DND-41 (cell line): ENCODE measurements at regions not wholly inside any gene's neighbourhood (a gene's known extent, or its start where the extent isn't known, plus 50 kb on each side); places are given as distances from the start of the nearest gene placed in this dataset.

Experiments used
- CTCF ChIP-seq: IDR thresholded peaks from 2 replicates; pipeline ENCODE4 v1.5.1; 2012; ENCODE audit warnings: borderline replicate concordance, low read length, moderate library complexity, mild to moderate bottlenecking; ENCODE audit not compliant: poor library complexity, severe bottlenecking; ENCODE audit errors: extremely low read depth
- EZH2 ChIP-seq: IDR thresholded peaks from 3 replicates; pipeline ENCODE4 v1.6.1; 2012; ENCODE audit warnings: borderline replicate concordance, low read depth, mild to moderate bottlenecking, moderate library complexity, low read length, inconsistent platforms; ENCODE audit not compliant: severe bottlenecking

GRCh38 chr2:155125585-155126230 lies 427.2 kb downstream of the KCNJ3 start:
- no peak for TF ChIP-seq CTCF
- TF ChIP-seq EZH2: no peak
